ENCODE measurements at regions not wholly inside any gene's neighbourhood (a gene's known extent, or its start where the extent isn't known, plus 50 kb on each side); places are given as distances from the start of the nearest gene placed in this dataset.

DNA sequence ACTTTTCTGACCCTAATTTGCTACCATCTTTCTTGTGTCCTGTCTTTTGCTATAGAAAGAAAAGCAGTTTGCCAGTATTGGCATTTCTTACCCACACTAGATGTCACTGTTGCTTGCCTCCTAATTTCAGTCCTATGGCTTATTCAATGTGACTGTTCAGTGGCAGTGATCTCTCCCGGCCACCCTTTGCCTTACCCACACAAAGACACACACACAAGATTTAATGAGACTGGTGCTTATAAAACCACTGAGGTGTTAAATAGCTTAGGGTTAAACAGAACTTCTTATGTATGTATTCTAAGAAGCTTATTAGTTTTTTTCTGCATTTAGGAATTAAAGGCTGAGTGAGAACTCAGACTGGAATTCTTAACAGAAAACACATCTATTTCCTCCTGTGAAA is 233.6 kb upstream of the ASCC3 start:
- no peak overlapping the region for H3K27ac ChIP-seq
- H3K27me3 ChIP-seq = no peaks in the 10 kb centered on the region
- WGBS (ENCODE audit: insufficient coverage, low coverage, low lambda C conversion rate, missing lambda C conversion rate) = 0% methylated on average over 1 of the region's 1 CpG
- no peaks in the 10 kb centered on the region for H3K9me3 ChIP-seq
- no peaks in the 10 kb centered on the region for H3K36me3 ChIP-seq
- no peaks in the 10 kb centered on the region for H3K4me1 ChIP-seq
- intact Hi-C loops (cut with DNase I) = no loop called here
- no peak overlapping the region for H3K4me3 ChIP-seq
- TF ChIP-seq, protein P1, sequence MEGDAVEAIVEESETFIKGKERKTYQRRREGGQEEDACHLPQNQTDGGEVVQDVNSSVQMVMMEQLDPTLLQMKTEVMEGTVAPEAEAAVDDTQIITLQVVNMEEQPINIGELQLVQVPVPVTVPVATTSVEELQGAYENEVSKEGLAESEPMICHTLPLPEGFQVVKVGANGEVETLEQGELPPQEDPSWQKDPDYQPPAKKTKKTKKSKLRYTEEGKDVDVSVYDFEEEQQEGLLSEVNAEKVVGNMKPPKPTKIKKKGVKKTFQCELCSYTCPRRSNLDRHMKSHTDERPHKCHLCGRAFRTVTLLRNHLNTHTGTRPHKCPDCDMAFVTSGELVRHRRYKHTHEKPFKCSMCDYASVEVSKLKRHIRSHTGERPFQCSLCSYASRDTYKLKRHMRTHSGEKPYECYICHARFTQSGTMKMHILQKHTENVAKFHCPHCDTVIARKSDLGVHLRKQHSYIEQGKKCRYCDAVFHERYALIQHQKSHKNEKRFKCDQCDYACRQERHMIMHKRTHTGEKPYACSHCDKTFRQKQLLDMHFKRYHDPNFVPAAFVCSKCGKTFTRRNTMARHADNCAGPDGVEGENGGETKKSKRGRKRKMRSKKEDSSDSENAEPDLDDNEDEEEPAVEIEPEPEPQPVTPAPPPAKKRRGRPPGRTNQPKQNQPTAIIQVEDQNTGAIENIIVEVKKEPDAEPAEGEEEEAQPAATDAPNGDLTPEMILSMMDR (IDR thresholded peaks at IDR 0.05) = peak; percentile 28 to 51 (median 41)
- TF ChIP-seq POLR2A (IDR thresholded peaks at IDR 0.05) = no peak
- DNase-seq (no peak), ATAC-seq (peak; percentile 56 to 82 (median 75))

DNA sequence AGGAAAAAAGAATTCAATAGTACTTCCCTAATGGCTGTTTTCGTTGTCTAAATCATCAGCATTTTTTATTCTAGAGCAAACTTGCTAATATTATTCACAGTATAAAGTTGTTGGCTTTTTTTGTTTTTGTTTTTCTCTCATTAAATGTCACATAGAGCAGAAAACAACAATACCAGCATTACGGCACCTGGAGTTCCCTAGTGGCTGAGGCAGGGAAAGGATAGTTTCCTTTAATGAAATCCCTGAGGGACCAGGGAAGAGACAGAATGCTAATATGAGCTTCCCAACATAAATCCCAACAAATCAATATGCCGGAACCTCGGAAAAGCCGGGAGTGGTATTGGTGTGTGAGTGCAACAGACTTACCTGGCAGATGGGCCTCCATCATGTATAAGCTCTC is 235.2 kb upstream of the ASCC3 start:
- intact Hi-C loops (cut with DNase I) = no loop called here
- TF ChIP-seq, protein P1 (IDR thresholded peaks at IDR 0.05) = no peak
- TF ChIP-seq POLR2A (IDR thresholded peaks at IDR 0.05) = no peak
- WGBS (ENCODE audit: insufficient coverage, low coverage, low lambda C conversion rate, missing lambda C conversion rate) = 84% methylated on average over 5 of the region's 5 CpGs
- Histone ChIP-seq H3K4me1 (no peaks in the 10 kb centered on the region), H3K9me3 (no peaks in the 10 kb centered on the region), H3K27ac (no peak overlapping the region), H3K4me3 (no peak overlapping the region), H3K36me3 (no peaks in the 10 kb centered on the region), H3K27me3 (no peaks in the 10 kb centered on the region)
- ATAC-seq = no peak
- no peak for DNase-seq

DNA sequence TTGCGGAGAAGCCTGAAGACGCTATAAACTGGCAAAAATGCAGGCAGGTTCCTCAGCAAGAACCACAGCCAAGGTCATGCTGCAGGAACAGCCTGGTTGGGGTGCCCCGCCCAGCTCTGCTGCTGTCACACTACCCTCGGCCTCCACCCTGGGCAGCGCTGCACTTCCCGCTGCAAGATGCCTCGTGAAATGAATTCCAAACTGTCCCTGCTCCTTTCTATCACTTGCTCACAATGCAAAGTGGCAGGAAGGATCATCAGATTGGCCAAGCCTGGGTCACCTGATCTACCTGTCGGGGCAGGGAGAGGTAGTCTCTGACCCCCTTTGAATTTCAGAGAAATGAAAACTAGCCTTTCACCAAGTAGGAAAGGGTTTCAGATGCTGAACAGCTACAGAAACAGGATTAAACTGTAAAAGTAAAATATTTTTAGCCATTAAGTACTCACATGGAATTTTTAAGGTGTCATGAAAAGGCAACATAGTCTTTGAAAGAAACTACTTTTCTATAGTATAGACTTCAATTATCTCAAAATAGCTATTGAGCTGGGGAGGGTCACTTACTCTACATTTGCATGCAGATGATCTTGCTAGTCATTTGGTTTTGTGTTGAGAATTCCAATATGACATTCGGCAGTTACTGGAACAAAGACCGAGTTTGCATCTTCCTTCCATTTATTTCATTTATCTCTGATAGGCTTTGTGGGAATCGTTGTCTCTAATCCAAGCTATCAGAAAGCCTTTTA is 236.4 kb upstream of the ASCC3 start:
- DNase-seq (no peak), ATAC-seq (no peak)
- TF ChIP-seq POLR2A (IDR thresholded peaks at IDR 0.05) = no peak
- TF ChIP-seq, protein P1 (IDR thresholded peaks at IDR 0.05) = no peak
- Histone ChIP-seq H3K36me3 (no peaks in the 10 kb centered on the region), H3K27ac (no peak overlapping the region), H3K4me3 (no peak overlapping the region), H3K27me3 (no peaks in the 10 kb centered on the region), H3K9me3 (no peaks in the 10 kb centered on the region), H3K4me1 (no peaks in the 10 kb centered on the region)
- intact Hi-C loops (cut with DNase I) = no loop called here
- WGBS (ENCODE audit: insufficient coverage, low coverage, low lambda C conversion rate, missing lambda C conversion rate) = 42% methylated on average over 11 of the region's 11 CpGs

DNA sequence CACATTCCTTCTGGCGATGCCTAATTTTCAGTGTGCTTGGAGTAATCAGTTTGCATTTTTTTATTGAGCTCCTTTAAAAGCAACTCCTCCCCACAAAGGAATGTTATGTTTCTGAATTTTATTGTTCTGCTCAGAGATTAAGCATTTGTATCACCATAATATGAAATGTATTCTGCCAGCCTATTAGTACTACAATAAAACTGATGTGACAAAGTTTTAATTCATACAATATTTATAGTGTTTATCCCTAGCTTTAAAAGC is 236.9 kb upstream of the ASCC3 start:
- Histone ChIP-seq H3K9me3 (no peaks in the 10 kb centered on the region), H3K27me3 (no peaks in the 10 kb centered on the region), H3K36me3 (no peaks in the 10 kb centered on the region), H3K4me1 (no peaks in the 10 kb centered on the region), H3K27ac (no peak overlapping the region), H3K4me3 (no peak overlapping the region)
- WGBS (ENCODE audit: insufficient coverage, low coverage, low lambda C conversion rate, missing lambda C conversion rate) = 36% methylated on average over 1 of the region's 1 CpG
- TF ChIP-seq, protein P1 (IDR thresholded peaks at IDR 0.05) = no peak
- no peak for TF ChIP-seq POLR2A (IDR thresholded peaks at IDR 0.05)
- intact Hi-C loops (cut with DNase I) = no loop called here
- DNase-seq = no peak
- ATAC-seq = no peak

DNA sequence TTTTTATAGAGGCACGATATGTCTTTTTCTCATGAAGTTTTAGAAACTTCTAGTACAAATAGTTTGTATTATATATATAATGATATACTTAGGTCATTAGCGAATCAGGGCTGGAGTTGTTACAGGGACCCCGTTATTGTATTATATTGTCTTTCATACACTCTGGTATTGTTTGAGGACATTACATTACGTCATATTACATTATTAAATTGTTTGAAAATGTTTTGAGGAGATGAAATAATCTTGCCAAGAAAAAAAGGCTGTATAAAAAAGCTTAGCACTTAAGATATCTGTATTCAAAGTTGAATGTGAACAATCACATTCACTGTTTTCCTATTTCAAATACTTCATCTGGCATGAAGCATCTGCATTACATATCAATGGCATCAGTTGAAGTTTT is 239.6 kb upstream of the ASCC3 start:
- H3K27me3 ChIP-seq = no peaks in the 10 kb centered on the region
- intact Hi-C loops (cut with DNase I) = no loop called here
- H3K36me3 ChIP-seq = no peaks in the 10 kb centered on the region
- no peak overlapping the region for H3K4me3 ChIP-seq
- no peak for DNase-seq
- no peak overlapping the region for H3K27ac ChIP-seq
- no peak for ATAC-seq
- WGBS (ENCODE audit: insufficient coverage, low coverage, low lambda C conversion rate, missing lambda C conversion rate) = 54% methylated on average over 4 of the region's 4 CpGs
- TF ChIP-seq, protein P1 (IDR thresholded peaks at IDR 0.05) = no peak
- TF ChIP-seq POLR2A (IDR thresholded peaks at IDR 0.05) = no peak
- no peaks in the 10 kb centered on the region for H3K4me1 ChIP-seq
- H3K9me3 ChIP-seq = no peaks in the 10 kb centered on the region

Data from right lobe of liver (tissue), 6 donors.